Peyer's patch (tissue), 4 donors: ENCODE measurements at regions not wholly inside any gene's neighbourhood (a gene's known extent, or its start where the extent isn't known, plus 50 kb on each side); places are given as distances from the start of the nearest gene placed in this dataset.

ENCODE experiments used
- CTCF ChIP-seq, 6 experiments: fragments of 450-650 bp in 4 of 6; fragments of 200-600 bp in 2 of 6; sonication (generic) in 1 of 6; IDR thresholded peaks; one replicate each; pipeline ENCODE4 v1.5.1; 2017 to 2019; ENCODE audit warnings: antibody characterized with exemption in 6 of 6, mild to moderate bottlenecking in 3 of 6, moderate library complexity in 1 of 6
- POLR2A ChIP-seq, 2 donors: fragments of 450-650 bp; IDR thresholded peaks; one replicate each; pipeline ENCODE4 v1.5.1; 2017; ENCODE audit warnings: antibody characterized with exemption in 2 of 2, mild to moderate bottlenecking in 2 of 2, moderate library complexity in 2 of 2

GRCh38 chr9:84463272-84463671, 122.7 kb upstream of the SLC28A3 start:
- TF ChIP-seq CTCF (IDR thresholded peaks at IDR 0.05): no peak
- TF ChIP-seq POLR2A (IDR thresholded peaks at IDR 0.05): no peak
